HCT116 (cell line): ENCODE measurements at regions not wholly inside any gene's neighbourhood (a gene's known extent, or its start where the extent isn't known, plus 50 kb on each side); places are given as distances from the start of the nearest gene placed in this dataset.

Experiments
- ATAC-seq: fragments of 200-7000 bp; cut with Tn5 transposase; 2 replicates; pipeline ENCODE4 v1.9.1; 2020; ENCODE audit warnings: mild to moderate bottlenecking, moderate library complexity
- BruUV-seq: library from RNA; stranded (reverse); fragments of 400-500 nt; replicated peaks from 2 replicates; lab custom pipeline; 2021; lab: Mats Ljungman, UMichigan
- CTCF ChIA-PET: fragments of 300-600 bp; sonication (Branson Sonifier 250); formaldehyde crosslinking; loops from one replicate; lab custom pipeline; 2021; ENCODE audit warnings: antibody characterized with exemption; lab: Charles Lee
- POLR2A ChIA-PET: fragments of 300-600, 350-600 bp; sonication (Branson Sonifier 250); formaldehyde crosslinking; loops from one replicate; lab custom pipeline; 2021; ENCODE audit warnings: antibody characterized with exemption; lab: Charles Lee
- RAD21 ChIA-PET, 2 experiments: fragments of 300-600 bp; sonication (Branson Sonifier 250); formaldehyde crosslinking; loops; one replicate each; lab custom pipeline; 2023; ENCODE audit warnings: low total read pairs in 2 of 2; ENCODE audit not compliant: uncharacterized antibody in 2 of 2, unreplicated experiment in 2 of 2, low non-redundant PET in 1 of 2; lab: Charles Lee
- DNase-seq: peaks from one replicate; pipeline ENCODE4 v3.0.0-alpha.2; 2010; ENCODE audit warnings: low read depth, low spot score
- H2AFZ ChIP-seq: fragments of 200-600 bp; shearing (Covaris generic), sonication (generic); 2 replicates; pipeline ENCODE4 v1.6.1; 2017; ENCODE audit warnings: low read depth, mixed run types, mixed read lengths, antibody characterized with exemption, low read length; ENCODE audit not compliant: poor library complexity, severe bottlenecking
- H3K27ac ChIP-seq: 2 replicates; pipeline ENCODE4 v1.5.1; 2012; ENCODE audit warnings: low read depth, low read length
- H3K27me3 ChIP-seq: fragments of 200-600 bp; sonication (generic); 2 replicates; pipeline ENCODE4 v1.6.1; 2016; ENCODE audit warnings: mixed run types, low read length, mixed read lengths; ENCODE audit not compliant: insufficient read depth
- H3K36me3 ChIP-seq, 2 experiments: fragments of 200-500 bp in 1 of 2; fragments of 200-600 bp in 1 of 2; sonication (Bioruptor generic) in 1 of 2; sonication (generic) in 1 of 2; 2 replicates each; pipeline versions ENCODE4 v1.5.1 to v1.6.1; 2014 to 2016; ENCODE audit warnings: low read length in 2 of 2, inconsistent platforms in 1 of 2, mixed read lengths in 1 of 2, mixed run types in 1 of 2; ENCODE audit not compliant: insufficient read depth in 2 of 2, control insufficient read depth in 1 of 2
- H3K4me1 ChIP-seq, 2 experiments: fragments of 200-600 bp in 1 of 2; sonication (generic) in 1 of 2; 2 replicates each; pipeline versions ENCODE4 v1.5.1 to v1.6.1; 2012 to 2017; ENCODE audit warnings: low read length in 2 of 2, inconsistent platforms in 1 of 2, mild to moderate bottlenecking in 1 of 2, mixed read lengths in 1 of 2, mixed run types in 1 of 2, moderate library complexity in 1 of 2; ENCODE audit not compliant: insufficient read depth in 2 of 2, control insufficient read depth in 1 of 2
- H3K4me2 ChIP-seq: fragments of 200-600 bp; sonication (generic); 2 replicates; pipeline ENCODE4 v1.6.1; 2017; ENCODE audit warnings: mixed run types, low read length, mixed read lengths
- H3K4me3 ChIP-seq, 2 experiments: fragments of 200-600 bp in 1 of 2; sonication (generic) in 1 of 2; replicated peaks in 1 of 2; 2 replicates each; pipeline ENCODE4 v1.5.1; 2011 to 2016; ENCODE audit warnings: low read length in 2 of 2, control low read depth in 1 of 2, low read depth in 1 of 2, mild to moderate bottlenecking in 1 of 2, mixed read lengths in 1 of 2, mixed run types in 1 of 2
- H3K79me2 ChIP-seq: fragments of 200-600 bp; sonication (generic); 2 replicates; pipeline ENCODE4 v1.6.1; 2017; ENCODE audit warnings: mild to moderate bottlenecking, mixed run types, low read length, moderate library complexity, mixed read lengths; ENCODE audit not compliant: insufficient read depth
- H3K9ac ChIP-seq: fragments of 200-600 bp; sonication (generic); 2 replicates; pipeline ENCODE4 v1.6.1; 2016; ENCODE audit warnings: low read length, mixed read lengths
- H3K9me2 ChIP-seq: fragments of 200-600 bp; sonication (generic), shearing (Covaris generic); 2 replicates; pipeline ENCODE4 v1.6.1; 2017; ENCODE audit warnings: mixed run types, mild to moderate bottlenecking, moderate library complexity; ENCODE audit not compliant: insufficient read depth
- H3K9me3 ChIP-seq, 2 experiments: fragments of 200-500 bp in 1 of 2; fragments of 200-600 bp in 1 of 2; sonication (Bioruptor generic) in 1 of 2; sonication (generic) in 1 of 2; 2 replicates each; pipeline ENCODE4 v1.6.1; 2014 to 2017; ENCODE audit warnings: low read length in 2 of 2, mixed read lengths in 2 of 2, inconsistent platforms in 1 of 2, low read depth in 1 of 2, mild to moderate bottlenecking in 1 of 2, mixed run types in 1 of 2, moderate library complexity in 1 of 2; ENCODE audit not compliant: control insufficient read depth in 1 of 2, insufficient read depth in 1 of 2
- H4K20me1 ChIP-seq: fragments of 200-600 bp; sonication (generic), shearing (Covaris generic); 2 replicates; pipeline ENCODE4 v1.6.1; 2017; ENCODE audit warnings: mixed run types, mild to moderate bottlenecking, moderate library complexity; ENCODE audit not compliant: insufficient read depth
- ATF3 ChIP-seq: IDR thresholded peaks from 2 replicates; pipeline ENCODE4 v1.6.1; 2012
- CTCF ChIP-seq, 3 experiments: fragments of 200-600 bp in 1 of 3; sonication (generic) in 1 of 3; IDR thresholded peaks in 2 of 3; conservative IDR thresholded peaks in 1 of 3; 2 replicates each; pipeline ENCODE4 v1.5.1; 2012 to 2017; ENCODE audit warnings: low read depth in 2 of 3, low read length in 2 of 3, antibody characterized with exemption in 1 of 3, borderline replicate concordance in 1 of 3, control low read depth in 1 of 3, mild to moderate bottlenecking in 1 of 3, mixed read lengths in 1 of 3, mixed run types in 1 of 3, moderate library complexity in 1 of 3; ENCODE audit not compliant: insufficient read depth in 1 of 3
- ELF1 ChIP-seq: IDR thresholded peaks from 2 replicates; pipeline ENCODE4 v1.6.1; 2012; ENCODE audit warnings: low read depth, borderline replicate concordance
- EZH2 ChIP-seq: fragments of 200-600 bp; sonication (generic); IDR thresholded peaks from 2 replicates; pipeline ENCODE4 v1.6.1; 2017; ENCODE audit warnings: antibody characterized with exemption, mixed run types
- EZH2phosphoT487 ChIP-seq: fragments of 200-600 bp; IDR thresholded peaks from 2 replicates; pipeline ENCODE4 v1.6.1; 2018; ENCODE audit warnings: antibody characterized with exemption, borderline replicate concordance
- POLR2A ChIP-seq: IDR thresholded peaks from 2 replicates; pipeline ENCODE4 v1.7.0; 2011; ENCODE audit warnings: borderline replicate concordance; ENCODE audit not compliant: insufficient read depth, insufficient read length; ENCODE audit errors: extremely low read depth
- POLR2AphosphoS5 ChIP-seq: IDR thresholded peaks from 2 replicates; pipeline ENCODE4 v1.6.1; 2011; ENCODE audit warnings: mild to moderate bottlenecking, low read depth, low read length, moderate library complexity
- RAD21 ChIP-seq: IDR thresholded peaks from 2 replicates; pipeline ENCODE4 v1.6.1; 2012; ENCODE audit warnings: low read depth, mild to moderate bottlenecking
- SP1 ChIP-seq: IDR thresholded peaks from 2 replicates; pipeline ENCODE4 v1.6.1; 2012; ENCODE audit warnings: low read depth
- ZFX ChIP-seq: fragments of 450-650 bp; IDR thresholded peaks from 2 replicates; pipeline ENCODE4 v1.6.1; 2017
- ZNF274 ChIP-seq: fragments of 200-500 bp; sonication (Bioruptor generic); IDR thresholded peaks from 2 replicates; pipeline ENCODE4 v1.6.1; 2014; ENCODE audit warnings: mild to moderate bottlenecking, low read depth, low read length, inconsistent platforms
- intact Hi-C: fragments of 100-400 bp; cut with micrococcal nuclease; formaldehyde crosslinking; loops from 2 replicates; pipeline ENCODE4 v1.10.0; 2022

- intact Hi-C loops, result no loop called here
- POLR2A ChIA-PET, result no interaction called here
- Histone ChIP-seq H3K4me3 (no peak overlapping the region), H3K9ac (no peak overlapping the region), H3K9me3 (no peaks in the 10 kb centered on the region), H3K36me3 (no peaks in the 10 kb centered on the region), H3K9me2 (no peaks in the 10 kb centered on the region), H3K27me3 (no peaks in the 10 kb centered on the region; the same call in 1 of the 2 replicates), H3K4me1 (no peaks in the 10 kb centered on the region), H2AFZ (no peak overlapping the region), H4K20me1 (no peaks in the 10 kb centered on the region), H3K79me2 (no peaks in the 10 kb centered on the region), H3K27ac (no peak overlapping the region), H3K4me2 (no peak overlapping the region)
- TF ChIP-seq EZH2 (no peak), POLR2A (no peak), ATF3 (no peak), POLR2AphosphoS5 (no peak), CTCF (IDR thresholded peaks at IDR 0.05 in 2 of 3, conservative IDR thresholded peaks at IDR 0.05 in 1 of 3; ENCODE audit: borderline replicate concordance in 1 of 3, insufficient read depth in 1 of 3, low read depth in 2 of 3, low read length in 2 of 3) (no peak), ZNF274 (no peak)
- ATAC-seq, result no peak
- BruUV-seq, result no TSS peak
- DNase-seq, result no peak
- CTCF ChIA-PET, result no interaction called here
- RAD21 ChIA-PET, result no interaction called here
Measured at GRCh38 chr12:25781232-25781631, 177.2 kb upstream of the RASSF8 start.

- H3K9ac ChIP-seq, result no peak overlapping the region
- H3K4me3 ChIP-seq, result no peak overlapping the region
- intact Hi-C loops, result no loop called here
- H3K36me3 ChIP-seq, result no peaks in the 10 kb centered on the region
- no TSS peak for BruUV-seq
- H3K4me2 ChIP-seq, result no peak overlapping the region
- no peaks in the 10 kb centered on the region for H3K9me3 ChIP-seq
- no peak for ATAC-seq
- no peak overlapping the region for H2AFZ ChIP-seq
- no peak overlapping the region for H3K27ac ChIP-seq
- H3K9me2 ChIP-seq, result no peaks in the 10 kb centered on the region
- TF ChIP-seq ELF1 (no peak), RAD21 (no peak), SP1 (no peak), EZH2phosphoT487 (no peak), ZFX (no peak), POLR2AphosphoS5 (no peak), CTCF (IDR thresholded peaks at IDR 0.05 in 2 of 3, conservative IDR thresholded peaks at IDR 0.05 in 1 of 3; ENCODE audit: borderline replicate concordance in 1 of 3, insufficient read depth in 1 of 3, low read depth in 2 of 3, low read length in 2 of 3) (no peak)
- no peaks in the 10 kb centered on the region for H3K79me2 ChIP-seq
- DNase-seq, result no peak
- ChIA-PET POLR2A (no interaction called here), RAD21 (no interaction called here), CTCF (no interaction called here)
- H3K4me1 ChIP-seq, result no peaks in the 10 kb centered on the region
- H4K20me1 ChIP-seq, result no peaks in the 10 kb centered on the region
- no peaks in the 10 kb centered on the region; the same call in 1 of the 2 replicates for H3K27me3 ChIP-seq
Measured at GRCh38 chr12:25783566-25783965, 174.9 kb upstream of the RASSF8 start.
